IPS-18a (cell line): ENCODE measurements at regions not wholly inside any gene's neighbourhood (a gene's known extent, or its start where the extent isn't known, plus 50 kb on each side); places are given as distances from the start of the nearest gene placed in this dataset.

ENCODE experiments used
- H3K27ac ChIP-seq: one replicate; pipeline ENCODE4 v1.5.1; 2013; ENCODE audit warnings: low read length
- H3K27me3 ChIP-seq: one replicate; pipeline ENCODE4 v1.6.1; 2013; ENCODE audit warnings: mild to moderate bottlenecking, low read length; ENCODE audit not compliant: control insufficient read depth, insufficient read depth
- H3K36me3 ChIP-seq: one replicate; pipeline ENCODE4 v1.6.1; 2013; ENCODE audit warnings: low read depth, low read length; ENCODE audit not compliant: control insufficient read depth
- H3K4me1 ChIP-seq: one replicate; pipeline ENCODE4 v1.6.1; 2013; ENCODE audit warnings: low read depth, low read length; ENCODE audit not compliant: control insufficient read depth
- H3K4me3 ChIP-seq: one replicate; pipeline ENCODE4 v1.5.1; 2013; ENCODE audit warnings: low read length
- H3K9ac ChIP-seq: one replicate; pipeline ENCODE4 v1.6.1; 2013; ENCODE audit warnings: mild to moderate bottlenecking, low read length, moderate library complexity
- H3K9me3 ChIP-seq: one replicate; pipeline ENCODE4 v1.6.1; 2013; ENCODE audit warnings: low read depth, low read length; ENCODE audit not compliant: control insufficient read depth

DNA sequence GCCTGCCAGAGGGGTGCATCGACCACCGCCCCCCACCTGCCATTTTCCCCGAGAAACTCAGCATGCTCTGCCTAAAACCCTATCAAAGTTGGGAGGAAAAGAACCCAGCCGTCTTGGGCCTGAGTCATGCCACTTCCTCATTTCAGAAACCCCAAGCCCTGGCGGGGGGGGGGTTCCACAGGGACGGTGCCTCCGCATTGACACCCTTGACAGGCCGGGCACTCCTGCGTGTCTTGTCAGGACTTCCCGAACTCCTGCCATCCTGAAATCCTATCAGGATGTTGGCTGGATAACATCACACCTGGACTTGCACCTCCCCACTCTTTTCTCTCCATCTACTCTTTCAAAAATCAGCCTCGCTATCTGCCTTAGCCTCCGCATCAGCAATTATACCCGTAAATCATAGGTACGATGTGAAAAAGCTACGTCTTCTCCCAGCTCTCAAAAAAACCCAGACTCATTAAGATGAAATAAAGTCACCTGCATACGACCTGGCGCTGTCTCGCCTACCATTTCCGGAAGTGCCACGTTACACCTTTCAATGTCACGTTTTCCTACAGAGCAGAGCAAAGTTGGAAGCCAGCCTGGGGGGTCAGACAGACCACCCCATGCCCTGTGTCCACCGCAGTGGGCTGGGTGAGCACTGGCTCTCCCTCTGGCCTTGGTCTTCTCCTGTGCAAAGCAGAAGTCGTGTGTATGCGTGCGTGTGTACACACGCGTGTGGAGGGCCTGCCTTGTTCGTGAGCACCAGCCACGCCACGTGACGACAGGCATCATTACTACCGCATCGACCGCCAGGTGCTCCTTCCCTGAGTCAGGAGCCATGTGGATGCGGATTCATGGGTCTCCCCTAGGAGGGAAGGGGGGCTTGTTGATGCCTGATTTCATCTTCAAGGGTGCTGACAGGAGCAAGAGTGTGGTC is 96.7 kb downstream of the RFLNA start:
- Histone ChIP-seq H3K27ac (no peak overlapping the region), H3K27me3 (no peaks in the 10 kb centered on the region), H3K4me1 (peaks cover 16% of the 10 kb centered on the region), H3K36me3 (peaks cover 14% of the 10 kb centered on the region), H3K9me3 (no peaks in the 10 kb centered on the region), H3K9ac (no peak overlapping the region), H3K4me3 (no peak overlapping the region)

DNA sequence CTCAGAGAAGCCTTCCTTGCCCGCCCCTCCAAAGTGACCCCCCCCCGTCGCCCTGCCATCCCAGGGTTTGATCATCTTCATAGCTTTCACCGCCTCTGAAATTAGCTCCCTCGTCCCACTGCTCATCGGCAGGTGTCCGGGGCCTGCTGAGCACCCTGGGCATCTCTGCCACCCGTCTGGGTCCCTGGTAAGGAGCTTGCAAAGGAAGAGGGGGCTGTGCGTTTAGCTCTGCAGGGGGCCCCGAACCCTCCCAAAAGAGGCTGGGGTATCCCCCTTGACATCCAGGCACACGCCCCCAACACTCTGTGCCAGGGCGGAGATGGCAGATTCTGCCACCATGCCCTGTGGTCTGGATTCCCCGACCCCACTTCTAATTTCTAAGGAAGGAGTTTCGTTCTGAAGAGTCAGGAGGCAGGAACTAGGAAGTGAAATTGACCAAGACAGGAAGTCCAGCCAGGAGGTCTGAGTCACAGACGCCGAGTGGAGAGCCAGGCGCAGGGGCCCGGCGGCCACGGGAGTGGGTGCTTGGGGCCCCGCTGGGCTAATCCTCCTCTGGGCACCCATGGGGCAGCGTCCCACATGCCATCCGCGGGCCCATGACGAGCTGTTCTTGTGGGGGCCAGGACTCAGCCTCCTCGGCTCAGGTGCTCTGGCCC is 95.7 kb downstream of the RFLNA start:
- Histone ChIP-seq H3K4me3 (no peak overlapping the region), H3K9ac (no peak overlapping the region), H3K27ac (no peak overlapping the region), H3K4me1 (peaks cover 16% of the 10 kb centered on the region), H3K9me3 (no peaks in the 10 kb centered on the region), H3K36me3 (peaks cover 15% of the 10 kb centered on the region), H3K27me3 (no peaks in the 10 kb centered on the region)

DNA sequence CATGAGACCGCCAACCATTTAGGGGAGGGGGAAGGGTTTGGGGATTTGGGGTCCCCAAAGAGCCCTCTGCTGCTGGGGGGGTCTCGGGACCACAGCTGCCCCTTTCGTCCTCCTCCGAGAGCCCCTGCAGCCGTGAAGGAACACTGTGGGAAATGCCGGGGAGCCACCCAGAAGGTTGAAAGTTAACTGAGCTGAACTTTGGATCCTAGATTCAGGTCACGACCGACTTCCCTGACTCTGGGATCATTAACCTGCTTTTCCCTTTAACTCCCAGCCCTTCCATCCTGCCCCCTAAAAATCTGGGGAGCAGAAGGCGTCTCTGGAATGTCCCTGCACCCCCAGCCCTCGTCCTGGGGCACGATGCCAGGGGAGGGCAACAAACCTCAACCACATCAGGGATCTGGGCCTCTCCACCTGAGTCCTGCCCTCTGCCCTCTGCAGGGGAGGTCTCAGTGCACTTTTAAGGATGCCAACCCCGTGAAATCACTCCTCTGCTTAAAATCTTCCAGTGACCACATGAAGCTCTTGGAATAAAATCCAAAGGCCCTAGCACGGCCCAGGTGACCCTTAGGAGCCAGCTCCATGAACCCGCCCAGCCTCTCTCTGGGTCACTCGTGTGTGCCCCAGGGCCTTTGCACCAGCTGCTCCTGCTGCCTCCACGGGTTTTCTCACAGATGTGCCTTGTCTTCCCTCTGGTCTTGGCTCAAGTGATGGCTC is 95.0 kb downstream of the RFLNA start:
- peak overlapping the region; percentile 65 for H3K4me3 ChIP-seq
- H3K36me3 ChIP-seq, result peaks cover 16% of the 10 kb centered on the region
- no peak overlapping the region for H3K9ac ChIP-seq
- no peaks in the 10 kb centered on the region for H3K9me3 ChIP-seq
- no peaks in the 10 kb centered on the region for H3K27me3 ChIP-seq
- no peak overlapping the region for H3K27ac ChIP-seq
- peaks cover 16% of the 10 kb centered on the region for H3K4me1 ChIP-seq

DNA sequence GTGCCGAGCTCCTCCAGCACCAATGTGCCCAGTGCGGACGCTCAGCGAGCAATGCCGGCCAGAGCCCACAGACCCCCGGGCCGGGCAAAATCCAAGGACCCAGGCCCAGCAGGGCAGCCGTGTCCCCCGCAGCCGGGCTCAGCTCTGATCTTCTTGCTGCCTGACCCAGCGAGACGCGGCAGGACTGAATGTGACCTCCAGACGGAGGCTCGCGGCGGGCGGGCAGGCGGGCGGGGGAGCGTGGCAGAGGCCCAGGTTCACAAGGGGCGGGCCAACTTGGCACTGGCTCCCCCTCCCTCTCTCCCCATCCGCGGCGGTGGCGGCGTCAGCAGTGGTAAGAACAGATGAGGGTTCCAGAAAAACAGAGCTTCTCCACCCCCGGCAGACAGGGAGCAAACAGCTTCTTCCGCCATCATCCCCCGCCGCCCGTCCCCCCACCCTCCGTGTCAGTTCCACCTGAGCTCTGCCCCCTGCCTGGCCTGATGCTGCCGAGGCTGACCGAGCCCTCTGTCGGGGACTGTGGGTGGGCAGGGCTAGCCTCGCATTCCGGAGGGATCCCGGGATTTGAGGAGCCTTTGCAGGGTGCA is 94.3 kb downstream of the RFLNA start:
- Histone ChIP-seq H3K9ac (no peak overlapping the region), H3K27ac (no peak overlapping the region)

DNA sequence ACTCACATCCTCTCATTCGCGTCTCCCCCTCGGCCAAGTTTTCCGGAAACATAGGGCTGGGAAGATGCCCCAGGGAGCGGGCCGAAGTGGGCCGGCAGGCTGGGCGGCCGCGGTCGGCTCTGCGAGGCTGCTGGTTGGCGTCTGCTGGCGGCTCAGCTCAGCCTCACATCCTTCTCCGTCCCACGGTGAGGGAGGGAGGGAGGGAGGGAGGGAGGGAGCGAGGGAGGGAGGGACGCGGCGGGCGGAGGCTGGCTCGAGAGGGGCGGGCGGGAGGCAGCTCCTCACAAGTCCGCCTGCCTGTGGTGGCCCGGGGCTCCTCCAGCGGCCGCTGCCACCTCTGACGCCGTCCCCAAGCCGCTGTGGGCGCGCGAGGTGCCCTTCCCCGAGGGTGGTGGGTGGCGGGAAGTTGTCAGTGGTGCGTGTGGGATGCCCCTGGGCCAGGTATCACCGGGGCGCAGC is 93.8 kb downstream of the RFLNA start:
- H3K9me3 ChIP-seq, result no peaks in the 10 kb centered on the region
- H3K27me3 ChIP-seq, result no peaks in the 10 kb centered on the region
- peak overlapping the region; percentile 17 for H3K9ac ChIP-seq
- H3K27ac ChIP-seq, result no peak overlapping the region
- H3K4me1 ChIP-seq, result peaks cover 16% of the 10 kb centered on the region
- peaks cover 7% of the 10 kb centered on the region for H3K36me3 ChIP-seq
- peak overlapping the region; percentile 65 for H3K4me3 ChIP-seq

More for the DNA sequence above, 94.3 kb downstream of the RFLNA start:
- no peaks in the 10 kb centered on the region for H3K27me3 ChIP-seq
- peaks cover 10% of the 10 kb centered on the region for H3K36me3 ChIP-seq
- H3K9me3 ChIP-seq, result no peaks in the 10 kb centered on the region
- H3K4me1 ChIP-seq, result peaks cover 16% of the 10 kb centered on the region
- H3K4me3 ChIP-seq, result peak overlapping the region; percentile 65

DNA sequence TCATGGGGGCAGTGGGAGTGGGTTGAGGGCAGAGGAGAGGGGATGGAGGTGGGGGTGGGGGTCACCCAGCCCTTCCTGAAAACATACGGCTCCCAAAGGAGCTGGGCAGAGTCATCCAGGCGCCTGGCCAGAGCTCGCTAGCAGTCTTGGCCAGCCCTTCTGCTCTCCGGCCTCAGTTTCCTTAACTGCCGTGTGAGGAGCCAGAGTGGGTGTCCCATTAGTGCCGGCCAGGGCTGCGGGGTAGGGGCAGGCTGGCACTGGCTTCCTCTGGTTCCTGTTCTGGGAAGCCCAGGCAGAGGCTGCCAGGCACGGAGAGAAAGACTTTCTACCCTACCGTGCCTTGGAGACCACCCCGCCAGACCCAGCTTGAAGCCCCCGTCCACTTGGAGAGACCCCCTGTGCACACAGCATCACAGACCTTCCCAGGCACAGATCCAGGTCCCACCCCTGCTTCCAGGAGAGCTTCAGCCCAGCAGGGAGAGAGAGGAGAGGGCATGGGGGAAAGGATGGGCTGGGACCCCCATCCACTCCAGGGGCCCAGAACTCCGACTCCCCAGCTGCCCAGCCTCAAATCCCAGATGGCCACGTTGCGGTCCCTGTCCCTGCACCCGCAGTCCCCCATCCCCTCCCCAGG is 93.3 kb downstream of the RFLNA start:
- H3K9me3 ChIP-seq, result no peaks in the 10 kb centered on the region
- peak overlapping the region; percentile 17 for H3K9ac ChIP-seq
- H3K27me3 ChIP-seq, result no peaks in the 10 kb centered on the region
- peaks cover 12% of the 10 kb centered on the region for H3K4me1 ChIP-seq
- H3K4me3 ChIP-seq, result peak overlapping the region; percentile 45
- peaks cover 4% of the 10 kb centered on the region for H3K36me3 ChIP-seq
- H3K27ac ChIP-seq, result no peak overlapping the region

DNA sequence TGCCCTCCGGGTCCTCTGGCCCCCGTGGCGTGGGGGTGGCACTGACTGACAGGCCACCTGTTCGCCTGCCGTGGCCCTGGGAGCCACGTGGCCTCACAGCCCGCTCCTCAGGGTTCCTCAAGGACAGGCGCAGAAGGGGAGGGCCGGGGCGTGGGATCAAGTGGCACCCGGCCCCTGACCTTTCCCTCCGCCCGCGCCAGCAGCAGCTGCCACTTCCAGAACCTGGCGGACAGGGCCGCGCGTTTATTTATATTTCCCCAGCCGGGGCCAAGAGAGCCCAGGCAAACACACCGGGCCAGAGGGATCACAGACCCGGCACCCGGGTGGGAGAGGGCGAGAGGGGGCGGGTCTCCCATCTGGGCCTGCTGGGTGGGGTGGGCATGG is 92.6 kb downstream of the RFLNA start:
- no peaks in the 10 kb centered on the region for H3K27me3 ChIP-seq
- H3K27ac ChIP-seq, result no peak overlapping the region
- no peak overlapping the region for H3K4me3 ChIP-seq
- peaks cover 4% of the 10 kb centered on the region for H3K36me3 ChIP-seq
- H3K9me3 ChIP-seq, result no peaks in the 10 kb centered on the region
- no peak overlapping the region for H3K9ac ChIP-seq
- H3K4me1 ChIP-seq, result peaks cover 7% of the 10 kb centered on the region

DNA sequence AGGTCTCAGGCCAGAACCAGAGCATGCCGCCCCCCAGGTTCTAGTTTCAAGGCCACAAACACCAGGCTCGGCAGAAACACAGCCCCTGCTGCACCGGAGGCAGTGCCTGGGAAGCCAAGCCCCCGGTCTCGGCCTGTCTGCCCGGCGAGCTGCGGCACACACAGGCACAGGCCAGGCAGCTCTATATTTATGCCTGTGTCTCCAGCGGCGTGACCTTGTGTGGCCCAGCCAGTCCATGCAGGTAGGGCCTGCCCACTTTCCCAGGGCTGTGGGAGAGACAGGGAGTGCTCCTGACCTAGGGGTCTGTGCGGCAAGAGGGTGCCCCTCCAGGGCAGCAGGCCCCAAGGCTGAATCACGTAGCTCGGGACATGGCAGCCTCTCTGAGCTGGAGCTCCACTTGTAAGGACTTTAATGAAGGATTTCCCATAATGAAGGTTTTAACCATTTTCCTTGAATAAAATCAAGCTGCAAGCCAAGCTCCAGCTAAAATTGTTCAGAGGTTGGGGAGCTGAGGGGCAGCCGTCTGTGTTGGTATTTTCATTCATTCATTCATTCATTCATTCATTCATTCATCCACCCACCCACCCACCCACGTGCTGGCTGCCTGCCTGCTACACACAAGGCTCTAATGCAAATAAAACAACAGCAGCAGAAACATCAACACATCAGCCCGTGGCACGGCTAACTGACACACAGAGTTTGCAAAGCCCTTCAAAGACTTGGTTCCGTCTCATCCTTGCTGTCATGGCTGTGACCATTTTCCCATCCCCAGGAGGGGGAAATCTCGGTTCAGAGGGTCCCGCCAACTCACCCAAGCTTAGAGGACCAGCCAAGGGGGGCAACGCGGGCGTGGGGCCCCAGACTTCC is 92.0 kb downstream of the RFLNA start:
- H3K36me3 ChIP-seq, result peaks cover 4% of the 10 kb centered on the region
- H3K9ac ChIP-seq, result no peak overlapping the region
- no peak overlapping the region for H3K4me3 ChIP-seq
- H3K9me3 ChIP-seq, result no peaks in the 10 kb centered on the region
- H3K27me3 ChIP-seq, result no peaks in the 10 kb centered on the region
- no peak overlapping the region for H3K27ac ChIP-seq
- H3K4me1 ChIP-seq, result peaks cover 5% of the 10 kb centered on the region

DNA sequence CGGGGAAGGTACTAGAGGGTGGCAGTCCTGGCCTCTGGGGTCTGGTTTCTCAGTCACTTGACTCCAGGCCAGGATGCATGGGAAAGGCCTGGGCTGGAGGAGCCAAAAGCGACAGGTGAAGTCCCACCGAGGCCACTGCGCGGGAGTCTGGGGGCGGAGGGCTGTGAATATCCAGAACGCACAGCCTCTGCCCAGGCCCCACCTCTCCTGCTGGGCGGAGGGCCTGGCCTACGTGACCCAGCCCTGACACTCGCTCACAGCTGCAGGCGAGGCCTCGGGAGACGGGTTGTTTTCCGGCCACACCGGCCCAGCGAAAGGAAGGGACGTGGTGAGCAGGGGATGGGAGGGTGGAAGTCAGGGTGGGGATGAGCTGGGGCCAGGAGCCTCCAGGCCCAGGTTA is 91.2 kb downstream of the RFLNA start:
- Histone ChIP-seq H3K9ac (no peak overlapping the region), H3K27me3 (no peaks in the 10 kb centered on the region), H3K27ac (no peak overlapping the region), H3K4me3 (no peak overlapping the region), H3K9me3 (no peaks in the 10 kb centered on the region), H3K36me3 (peaks cover 7% of the 10 kb centered on the region), H3K4me1 (peaks cover 5% of the 10 kb centered on the region)

DNA sequence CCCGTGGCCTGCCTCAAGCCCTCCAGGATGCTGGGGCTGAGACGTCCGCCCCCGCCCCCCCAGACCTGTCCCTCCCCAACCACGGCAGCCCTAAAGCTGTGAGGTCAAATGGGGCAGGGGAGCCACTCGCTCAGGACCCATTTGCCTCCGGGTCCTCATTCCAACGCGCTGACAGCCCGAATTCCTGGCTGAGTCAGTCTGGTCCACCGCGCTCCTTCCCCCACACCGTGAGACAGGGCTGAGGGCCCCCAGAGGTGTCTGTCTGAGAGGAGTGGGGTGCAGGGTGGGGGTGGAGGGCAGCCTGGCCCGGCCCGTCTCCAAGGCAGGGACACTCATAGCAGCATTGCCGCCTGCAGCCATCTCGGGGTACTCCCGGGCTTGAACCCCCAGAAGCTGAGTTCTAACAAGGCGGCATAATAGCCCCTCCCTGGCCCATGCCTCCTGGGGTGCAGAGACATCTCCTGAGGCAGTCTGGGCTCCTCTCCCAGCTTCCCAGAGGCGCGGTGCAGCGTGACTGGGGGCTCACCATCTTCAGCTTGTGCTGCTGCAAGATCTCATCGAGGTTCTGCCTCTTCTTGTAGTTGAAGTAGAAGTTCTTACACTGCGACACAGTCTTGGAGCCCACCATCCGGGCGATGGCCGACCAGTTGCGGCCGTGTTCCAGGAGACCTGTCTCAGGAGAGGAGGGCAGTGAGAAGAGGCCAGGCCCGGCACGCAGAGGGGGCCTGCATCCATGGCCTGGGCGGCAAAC is 90.5 kb downstream of the RFLNA start:
- H3K9me3 ChIP-seq, result no peaks in the 10 kb centered on the region
- H3K36me3 ChIP-seq, result peaks cover 7% of the 10 kb centered on the region
- no peaks in the 10 kb centered on the region for H3K27me3 ChIP-seq
- H3K27ac ChIP-seq, result no peak overlapping the region
- no peak overlapping the region for H3K4me3 ChIP-seq
- H3K9ac ChIP-seq, result no peak overlapping the region
- peaks cover 5% of the 10 kb centered on the region for H3K4me1 ChIP-seq
